H9 (cell line): ENCODE measurements at regions not wholly inside any gene's neighbourhood (a gene's known extent, or its start where the extent isn't known, plus 50 kb on each side); places are given as distances from the start of the nearest gene placed in this dataset.
A peak's percentile ranks its signal among the peaks of the same experiment; 100 is the strongest.

Experiments
- DNase-seq: peaks from one replicate; pipeline ENCODE4 v3.0.0-alpha.2; 2017
- H2AFZ ChIP-seq: one replicate; pipeline ENCODE4 v1.6.1; 2013; ENCODE audit warnings: mild to moderate bottlenecking, low read length, control low read depth, moderate library complexity
- H2AK5ac ChIP-seq: 2 replicates; pipeline ENCODE4 v1.6.1; 2013; ENCODE audit warnings: low read length, control low read depth, mixed read lengths; ENCODE audit not compliant: insufficient read length
- H2BK120ac ChIP-seq: one replicate; pipeline ENCODE4 v1.6.1; 2013; ENCODE audit warnings: low read depth, mild to moderate bottlenecking, low read length, control low read depth, inconsistent platforms; ENCODE audit not compliant: poor library complexity, severe bottlenecking
- H2BK12ac ChIP-seq: 2 replicates; pipeline ENCODE4 v1.6.1; 2013; ENCODE audit warnings: low read length, control low read depth, mixed read lengths, low read depth; ENCODE audit not compliant: insufficient read length
- H2BK15ac ChIP-seq: 2 replicates; pipeline ENCODE4 v1.6.1; 2013; ENCODE audit warnings: low read depth, low read length, control low read depth
- H2BK20ac ChIP-seq: one replicate; pipeline ENCODE4 v1.6.1; 2013; ENCODE audit warnings: low read depth, mild to moderate bottlenecking, low read length, control low read depth, inconsistent platforms; ENCODE audit not compliant: poor library complexity, severe bottlenecking
- H2BK5ac ChIP-seq: 2 replicates; pipeline ENCODE4 v1.6.1; 2013; ENCODE audit warnings: low read length, control low read depth, mixed read lengths; ENCODE audit not compliant: insufficient read length
- H3K14ac ChIP-seq: 2 replicates; pipeline ENCODE4 v1.6.1; 2013; ENCODE audit warnings: low read length, control low read depth; ENCODE audit not compliant: insufficient read depth
- H3K18ac ChIP-seq: 2 replicates; pipeline ENCODE4 v1.6.1; 2013; ENCODE audit warnings: low read depth, mild to moderate bottlenecking, mixed read lengths, low read length, control low read depth; ENCODE audit not compliant: insufficient read length
- H3K23ac ChIP-seq: 2 replicates; pipeline ENCODE4 v1.6.1; 2013; ENCODE audit warnings: low read length, control low read depth, mixed read lengths, low read depth; ENCODE audit not compliant: insufficient read length
- H3K23me2 ChIP-seq: 2 replicates; pipeline ENCODE4 v1.6.1; 2013; ENCODE audit warnings: low read depth, mild to moderate bottlenecking, mixed read lengths, low read length, control low read depth; ENCODE audit not compliant: insufficient read length, poor library complexity, severe bottlenecking
- H3K27ac ChIP-seq: 2 replicates; pipeline ENCODE4 v1.5.1; 2013; ENCODE audit warnings: low read length, control low read depth, mixed read lengths, low read depth; ENCODE audit not compliant: insufficient read length
- H3K27me3 ChIP-seq: 2 replicates; pipeline ENCODE4 v1.6.1; 2013; ENCODE audit warnings: low read length, control low read depth, inconsistent platforms; ENCODE audit not compliant: insufficient read depth
- H3K4ac ChIP-seq: 2 replicates; pipeline ENCODE4 v1.6.1; 2013; ENCODE audit warnings: low read depth, mild to moderate bottlenecking, control low read depth, inconsistent platforms, low read length, moderate library complexity
- H3K4me1 ChIP-seq: 2 replicates; pipeline ENCODE4 v1.6.1; 2013; ENCODE audit warnings: low read length, control low read depth, inconsistent platforms; ENCODE audit not compliant: insufficient read depth
- H3K4me2 ChIP-seq: 2 replicates; pipeline ENCODE4 v1.6.1; 2013; ENCODE audit warnings: low read length, control low read depth, mixed read lengths; ENCODE audit not compliant: insufficient read length, insufficient read depth
- H3K56ac ChIP-seq: 2 replicates; pipeline ENCODE4 v1.6.1; 2013; ENCODE audit warnings: low read depth, mild to moderate bottlenecking, mixed read lengths, low read length, control low read depth; ENCODE audit not compliant: insufficient read length
- H3K79me1 ChIP-seq: 2 replicates; pipeline ENCODE4 v1.6.1; 2013; ENCODE audit warnings: low read depth, mild to moderate bottlenecking, moderate library complexity, low read length, control low read depth, inconsistent platforms; ENCODE audit not compliant: insufficient read depth, poor library complexity, severe bottlenecking
- H3K79me2 ChIP-seq: 2 replicates; pipeline ENCODE4 v1.6.1; 2013; ENCODE audit warnings: low read length, control low read depth, inconsistent platforms; ENCODE audit not compliant: insufficient read depth
- H3K9ac ChIP-seq: 2 replicates; pipeline ENCODE4 v1.6.1; 2013; ENCODE audit warnings: low read length, control low read depth, mixed read lengths; ENCODE audit not compliant: insufficient read length; ENCODE audit errors: extremely low read depth
- H3K9me3 ChIP-seq: one replicate; pipeline ENCODE4 v1.6.1; 2013; ENCODE audit warnings: low read depth, low read length, inconsistent platforms; ENCODE audit not compliant: control insufficient read depth
- H3T11ph ChIP-seq: one replicate; pipeline ENCODE4 v1.6.1; 2013; ENCODE audit warnings: mild to moderate bottlenecking, low read length, control low read depth, inconsistent platforms
- H4K20me1 ChIP-seq: one replicate; pipeline ENCODE4 v1.6.1; 2013; ENCODE audit not compliant: control insufficient read depth, insufficient read length, insufficient read depth
- H4K5ac ChIP-seq: 2 replicates; pipeline ENCODE4 v1.6.1; 2013; ENCODE audit warnings: low read depth, mild to moderate bottlenecking, mixed read lengths, low read length, control low read depth; ENCODE audit not compliant: insufficient read length
- H4K8ac ChIP-seq: replicated peaks from 2 replicates; pipeline ENCODE4 v1.6.1; 2013; ENCODE audit warnings: low read length, control low read depth, mixed read lengths, low read depth; ENCODE audit not compliant: insufficient read length
- H4K91ac ChIP-seq: 2 replicates; pipeline ENCODE4 v1.6.1; 2013; ENCODE audit warnings: low read depth, mild to moderate bottlenecking, moderate library complexity, mixed read lengths, low read length, control low read depth; ENCODE audit not compliant: insufficient read length
- H3K27ac Mint-ChIP-seq, 3 experiments: 2 replicates in 2 of 3; 3 replicates in 1 of 3; pipeline ENCODE4 v1.8.0; 2020 to 2021; ENCODE audit warnings: mixed read lengths in 3 of 3, mild to moderate bottlenecking in 1 of 3, moderate library complexity in 1 of 3
- H3K27me3 Mint-ChIP-seq: 2 replicates; pipeline ENCODE4 v1.8.0; 2021; ENCODE audit warnings: low read depth, mild to moderate bottlenecking, moderate library complexity, mixed read lengths
- H3K36me3 Mint-ChIP-seq, 3 experiments: 2 replicates in 2 of 3; 3 replicates in 1 of 3; pipeline ENCODE4 v1.8.0; 2020 to 2021; ENCODE audit warnings: low read depth in 3 of 3, mixed read lengths in 3 of 3; ENCODE audit not compliant: insufficient read depth in 1 of 3
- H3K4me1 Mint-ChIP-seq, 2 experiments: 2 replicates each; pipeline ENCODE4 v1.8.0; 2020; ENCODE audit warnings: mixed read lengths in 2 of 2
- H3K4me3 Mint-ChIP-seq, 2 experiments: 2 replicates in 1 of 2; 3 replicates in 1 of 2; pipeline ENCODE4 v1.8.0; 2020 to 2021; ENCODE audit warnings: mild to moderate bottlenecking in 2 of 2, mixed read lengths in 2 of 2, moderate library complexity in 1 of 2
- H3K9me3 Mint-ChIP-seq, 2 experiments: 2 replicates in 1 of 2; 3 replicates in 1 of 2; pipeline ENCODE4 v1.8.0; 2020; ENCODE audit warnings: mild to moderate bottlenecking in 2 of 2, mixed read lengths in 2 of 2, moderate library complexity in 1 of 2
- CTCF ChIP-seq: fragments of 200-600 bp; sonication (generic); conservative IDR thresholded peaks from 3 replicates; pipeline ENCODE4 v1.8.0; 2021; ENCODE audit warnings: antibody characterized with exemption, mild to moderate bottlenecking
- WGBS: extraction: QIAGEN DNeasy Blood & Tissue Kit; methylation state at CpG from one replicate; pipeline ENCODE4 v1.1.7; 2013; ENCODE audit warnings: missing lambda C conversion rate, low lambda C conversion rate, mixed read lengths; ENCODE audit not compliant: insufficient read length; ENCODE audit errors: extremely low coverage; 5-methylcytosine and 5-hydroxymethylcytosine counted together

GRCh38 chrX:964831-965416, 247.5 kb downstream of the CRLF2 start:
- DNase-seq = no peak
- no peaks in the 10 kb centered on the region for H3K23me2 ChIP-seq
- H2AK5ac ChIP-seq = no peak overlapping the region
- H2BK120ac ChIP-seq = no peak overlapping the region
- H4K5ac ChIP-seq = no peak overlapping the region
- no peaks in the 10 kb centered on the region for H3K9me3 ChIP-seq
- no peak overlapping the region for H3K18ac ChIP-seq
- H3K4ac ChIP-seq = no peak overlapping the region
- TF ChIP-seq CTCF = no peak
- H2BK5ac ChIP-seq = no peak overlapping the region
- no peaks in the 10 kb centered on the region for H4K20me1 ChIP-seq
- H3K56ac ChIP-seq = no peak overlapping the region
- no peaks in the 10 kb centered on the region for H3K4me1 ChIP-seq
- no CpG with 5 or more reads among the region's 10 CpGs for WGBS
- no peak overlapping the region for H2BK15ac ChIP-seq
- Mint-ChIP-seq H3K4me1 (peaks cover 15 to 21% of the 10 kb centered on the region in 2 experiments), H3K4me3 (no peak overlapping the region), H3K36me3 (no peaks in the 10 kb centered on the region), H3K27me3 (peaks cover 10% of the 10 kb centered on the region), H3K27ac (peak overlapping the region in 1 of 3 experiments; percentile 15; a peak in 1 of 7 replicates), H3K9me3 (no peaks in the 10 kb centered on the region)
- H3K4me2 ChIP-seq = no peak overlapping the region
- no peak overlapping the region for H3K23ac ChIP-seq
- H4K91ac ChIP-seq = no peak overlapping the region
- no peak overlapping the region for H2BK20ac ChIP-seq
- H3K79me1 ChIP-seq = no peaks in the 10 kb centered on the region
- no peak overlapping the region for H3K14ac ChIP-seq
- no peak overlapping the region for H3K9ac ChIP-seq
- no peaks in the 10 kb centered on the region for H3K27me3 ChIP-seq
- no peaks in the 10 kb centered on the region for H3K79me2 ChIP-seq
- no peak overlapping the region for H2BK12ac ChIP-seq
- H3K27ac ChIP-seq = no peak overlapping the region
- no peak overlapping the region for H3T11ph ChIP-seq
- H4K8ac ChIP-seq = no peak overlapping the region
- H2AFZ ChIP-seq = no peak overlapping the region
